GM21825 (cell line): ENCODE measurements at regions not wholly inside any gene's neighbourhood (a gene's known extent, or its start where the extent isn't known, plus 50 kb on each side); places are given as distances from the start of the nearest gene placed in this dataset.

ENCODE experiments used
- ATAC-seq: cut with Tn5 transposase; IDR thresholded peaks from one replicate; pipeline ENCODE4 v1.9.1; 2021; ENCODE audit warnings: mild to moderate bottlenecking, moderate library complexity; ENCODE audit not compliant: unreplicated experiment

GRCh38 chr18:78021196-78021595 lies 771.5 kb downstream of the GALR1 start:
- ATAC-seq = no peak

- ATAC-seq = no peak
Measured at GRCh38 chr18:78031589-78031988, 781.9 kb downstream of the GALR1 start.

- ATAC-seq = no peak
Measured at GRCh38 chr18:78031991-78032390, 782.3 kb downstream of the GALR1 start.

- ATAC-seq = no peak
Measured at GRCh38 chr18:78032574-78032973, 782.9 kb downstream of the GALR1 start.

- ATAC-seq = no peak
Measured at GRCh38 chr18:78034755-78035154, 785.1 kb downstream of the GALR1 start.

GRCh38 chr18:78041218-78041617 lies 791.6 kb downstream of the GALR1 start:
- ATAC-seq = no peak

GRCh38 chr18:78046631-78047030 lies 797.0 kb downstream of the GALR1 start:
- no peak for ATAC-seq

- ATAC-seq = no peak
Measured at GRCh38 chr18:78049281-78049680, 799.6 kb downstream of the GALR1 start.

- no peak for ATAC-seq
Measured at GRCh38 chr18:78054801-78055200, 805.2 kb downstream of the GALR1 start.

GRCh38 chr18:78056011-78056410 lies 806.4 kb downstream of the GALR1 start:
- ATAC-seq = no peak

- no peak for ATAC-seq
Measured at GRCh38 chr18:78069784-78070664, 820.4 kb downstream of the GALR1 start.

GRCh38 chr18:78071166-78071710 lies 821.6 kb downstream of the GALR1 start:
- ATAC-seq = no peak

GRCh38 chr18:78071776-78072175 lies 822.1 kb downstream of the GALR1 start:
- ATAC-seq = no peak

GRCh38 chr18:78072375-78072774 lies 822.7 kb downstream of the GALR1 start:
- ATAC-seq = no peak

- no peak for ATAC-seq
Measured at GRCh38 chr18:78073275-78073674, 823.6 kb downstream of the GALR1 start.

- no peak for ATAC-seq
Measured at GRCh38 chr18:78074400-78075020, 824.9 kb downstream of the GALR1 start.

GRCh38 chr18:78080081-78080480 lies 830.4 kb downstream of the GALR1 start:
- ATAC-seq = no peak

- no peak for ATAC-seq
Measured at GRCh38 chr18:78080761-78081160, 831.1 kb downstream of the GALR1 start.

GRCh38 chr18:78082816-78083215 lies 833.2 kb downstream of the GALR1 start:
- ATAC-seq = no peak

GRCh38 chr18:78085241-78086185 lies 835.9 kb downstream of the GALR1 start:
- no peak for ATAC-seq

- ATAC-seq = no peak
Measured at GRCh38 chr18:78086931-78087330, 837.3 kb downstream of the GALR1 start.
